Neuronal stem cell (in vitro differentiated cells): ENCODE measurements at regions not wholly inside any gene's neighbourhood (a gene's known extent, or its start where the extent isn't known, plus 50 kb on each side); places are given as distances from the start of the nearest gene placed in this dataset.

Experiments
- DNase-seq: peaks from one replicate; pipeline ENCODE4 v3.0.0-alpha.2; 2013; ENCODE audit warnings: low spot score
- H2AFZ ChIP-seq: one replicate; pipeline ENCODE4 v1.6.1; 2013; ENCODE audit warnings: mild to moderate bottlenecking, low read length, inconsistent platforms
- H2AK5ac ChIP-seq: 2 replicates; pipeline ENCODE4 v1.6.1; 2013; ENCODE audit warnings: low read depth, mild to moderate bottlenecking, inconsistent platforms, low read length, moderate library complexity, mixed read lengths
- H2BK120ac ChIP-seq: 2 replicates; pipeline ENCODE4 v1.6.1; 2013; ENCODE audit warnings: low read depth, mild to moderate bottlenecking, inconsistent platforms, low read length, moderate library complexity, mixed read lengths
- H2BK12ac ChIP-seq: one replicate; pipeline ENCODE4 v1.6.1; 2013; ENCODE audit warnings: low read length, inconsistent platforms
- H2BK15ac ChIP-seq: 2 replicates; pipeline ENCODE4 v1.6.1; 2013; ENCODE audit warnings: mild to moderate bottlenecking, low read length, inconsistent platforms, mixed read lengths
- H2BK5ac ChIP-seq: one replicate; pipeline ENCODE4 v1.6.1; 2013; ENCODE audit warnings: inconsistent platforms, mild to moderate bottlenecking, low read length, moderate library complexity
- H3K14ac ChIP-seq: one replicate; pipeline ENCODE4 v1.6.1; 2013; ENCODE audit warnings: low read length, inconsistent platforms
- H3K18ac ChIP-seq: 2 replicates; pipeline ENCODE4 v1.6.1; 2013; ENCODE audit warnings: low read length, inconsistent platforms
- H3K23ac ChIP-seq: 2 replicates; pipeline ENCODE4 v1.6.1; 2013; ENCODE audit warnings: low read depth, mild to moderate bottlenecking, mixed read lengths, low read length, inconsistent platforms; ENCODE audit not compliant: poor library complexity
- H3K27ac ChIP-seq: replicated peaks from 3 replicates; pipeline ENCODE4 v1.5.1; 2013; ENCODE audit warnings: low read length, inconsistent platforms
- H3K27me3 ChIP-seq, 3 experiments: 2 replicates each; pipeline ENCODE4 v1.6.1; 2013; ENCODE audit warnings: low read length in 3 of 3, mild to moderate bottlenecking in 2 of 3, inconsistent platforms in 1 of 3, low read depth in 1 of 3, mixed read lengths in 1 of 3, moderate library complexity in 1 of 3; ENCODE audit not compliant: control insufficient read depth in 3 of 3, insufficient read depth in 3 of 3
- H3K36me3 ChIP-seq, 2 donors: replicated peaks in 1 of 2; 2 replicates each; pipeline ENCODE4 v1.6.1; 2013; ENCODE audit warnings: low read length in 2 of 2; ENCODE audit not compliant: control insufficient read depth in 2 of 2, insufficient read depth in 2 of 2
- H3K4ac ChIP-seq: 2 replicates; pipeline ENCODE4 v1.6.1; 2013; ENCODE audit warnings: inconsistent platforms, mild to moderate bottlenecking, low read length, moderate library complexity
- H3K4me1 ChIP-seq, 2 donors: 1 replicate in 1 of 2; 2 replicates in 1 of 2; pipeline ENCODE4 v1.6.1; 2013; ENCODE audit warnings: low read length in 2 of 2, low read depth in 1 of 2; ENCODE audit not compliant: control insufficient read depth in 2 of 2, insufficient read depth in 1 of 2
- H3K4me2 ChIP-seq: one replicate; pipeline ENCODE4 v1.6.1; 2013; ENCODE audit warnings: mild to moderate bottlenecking, low read length, inconsistent platforms; ENCODE audit not compliant: insufficient read depth, poor library complexity, severe bottlenecking
- H3K4me3 ChIP-seq, 2 donors: 2 replicates each; pipeline ENCODE4 v1.5.1; 2013; ENCODE audit warnings: low read length in 2 of 2, mild to moderate bottlenecking in 2 of 2, inconsistent platforms in 1 of 2, moderate library complexity in 1 of 2
- H3K79me1 ChIP-seq: one replicate; pipeline ENCODE4 v1.6.1; 2013; ENCODE audit warnings: low read depth, mild to moderate bottlenecking, inconsistent platforms, low read length, moderate library complexity
- H3K9ac ChIP-seq: one replicate; pipeline ENCODE4 v1.6.1; 2013; ENCODE audit warnings: mild to moderate bottlenecking, low read depth, low read length, inconsistent platforms; ENCODE audit not compliant: poor library complexity
- H3K9me3 ChIP-seq, 2 donors: replicated peaks in 1 of 2; 2 replicates each; pipeline versions ENCODE3 to v1.6.1; 2013; ENCODE audit warnings: low read length in 2 of 2, mild to moderate bottlenecking in 2 of 2, inconsistent platforms in 1 of 2, low read depth in 1 of 2, mixed read lengths in 1 of 2, moderate library complexity in 1 of 2; ENCODE audit not compliant: control insufficient read depth in 2 of 2, insufficient read depth in 1 of 2
- H4K8ac ChIP-seq: one replicate; pipeline ENCODE4 v1.6.1; 2013; ENCODE audit warnings: low read depth, mild to moderate bottlenecking, inconsistent platforms, low read length, moderate library complexity
- H4K91ac ChIP-seq: one replicate; pipeline ENCODE4 v1.6.1; 2013; ENCODE audit warnings: low read length, low read depth, mild to moderate bottlenecking, inconsistent platforms; ENCODE audit not compliant: poor library complexity
- WGBS, 2 donors: extraction: QIAGEN DNeasy Blood & Tissue Kit; methylation state at CpG; one replicate each; pipeline ENCODE4 v1.1.7; 2013; ENCODE audit warnings: missing lambda C conversion rate in 2 of 2, mixed read lengths in 1 of 2; ENCODE audit not compliant: insufficient read length in 2 of 2, insufficient replicate concordance in 1 of 2; ENCODE audit errors: extremely low coverage in 2 of 2; 5-methylcytosine and 5-hydroxymethylcytosine counted together

- H3K27me3 ChIP-seq = no peaks in the 10 kb centered on the region
- no peak overlapping the region for H2AFZ ChIP-seq
- no peak overlapping the region for H2BK15ac ChIP-seq
- no peak overlapping the region for H3K9ac ChIP-seq
- no peak overlapping the region for H4K8ac ChIP-seq
- no peaks in the 10 kb centered on the region for H3K36me3 ChIP-seq
- H2BK120ac ChIP-seq = no peak overlapping the region
- H3K4me1 ChIP-seq = no peaks in the 10 kb centered on the region
- H4K91ac ChIP-seq = no peak overlapping the region
- DNase-seq = no peak
- H3K79me1 ChIP-seq = no peaks in the 10 kb centered on the region
- H2AK5ac ChIP-seq = no peak overlapping the region
- H3K14ac ChIP-seq = no peak overlapping the region
- no peak overlapping the region for H3K27ac ChIP-seq
- H3K4ac ChIP-seq = no peak overlapping the region
- no peak overlapping the region for H2BK12ac ChIP-seq
- no peak overlapping the region for H3K18ac ChIP-seq
- H2BK5ac ChIP-seq = no peak overlapping the region
- no peak overlapping the region for H3K23ac ChIP-seq
- H3K4me3 ChIP-seq = no peak overlapping the region
- peaks cover 0 to 6% of the 10 kb centered on the region in 2 donors for H3K9me3 ChIP-seq
- H3K4me2 ChIP-seq = no peak overlapping the region
- no CpG with 5 or more reads among the region's 7 CpGs for WGBS, 2 donors
Observed at GRCh38 chr12:110995016-110995415, 74.6 kb upstream of the MYL2 start.

GRCh38 chr12:110993434-110993833 lies 73.1 kb upstream of the MYL2 start:
- H3K14ac ChIP-seq = no peak overlapping the region
- H4K8ac ChIP-seq = no peak overlapping the region
- H3K36me3 ChIP-seq = no peaks in the 10 kb centered on the region
- H3K4me2 ChIP-seq = no peak overlapping the region
- no peaks in the 10 kb centered on the region for H3K79me1 ChIP-seq
- H3K18ac ChIP-seq = no peak overlapping the region
- no peak for DNase-seq
- H3K4ac ChIP-seq = no peak overlapping the region
- no peak overlapping the region for H3K27ac ChIP-seq
- H3K4me1 ChIP-seq = no peaks in the 10 kb centered on the region
- no peak overlapping the region for H3K9ac ChIP-seq
- H2AK5ac ChIP-seq = no peak overlapping the region
- H4K91ac ChIP-seq = no peak overlapping the region
- H3K23ac ChIP-seq = no peak overlapping the region
- WGBS, 2 donors = no CpG with 5 or more reads among the region's 3 CpGs
- no peak overlapping the region for H2AFZ ChIP-seq
- H2BK5ac ChIP-seq = no peak overlapping the region
- no peak overlapping the region for H2BK12ac ChIP-seq
- no peak overlapping the region for H2BK15ac ChIP-seq
- no peak overlapping the region for H2BK120ac ChIP-seq
- peaks cover 0 to 3% of the 10 kb centered on the region in 2 donors for H3K9me3 ChIP-seq
- H3K4me3 ChIP-seq = no peak overlapping the region
- H3K27me3 ChIP-seq = no peaks in the 10 kb centered on the region

GRCh38 chr12:110992909-110993308 lies 72.5 kb upstream of the MYL2 start:
- Histone ChIP-seq H3K79me1 (no peaks in the 10 kb centered on the region), H3K23ac (no peak overlapping the region), H3K4me2 (no peak overlapping the region), H2AK5ac (no peak overlapping the region), H3K4ac (no peak overlapping the region), H3K36me3 (no peaks in the 10 kb centered on the region), H2BK15ac (no peak overlapping the region), H4K8ac (no peak overlapping the region), H3K9me3 (peaks cover 0 to 3% of the 10 kb centered on the region in 2 donors), H2BK5ac (no peak overlapping the region), H3K14ac (no peak overlapping the region), H2AFZ (no peak overlapping the region), H2BK120ac (no peak overlapping the region), H3K9ac (no peak overlapping the region), H3K4me1 (no peaks in the 10 kb centered on the region), H3K18ac (no peak overlapping the region), H3K27me3 (no peaks in the 10 kb centered on the region), H4K91ac (no peak overlapping the region), H3K4me3 (no peak overlapping the region), H3K27ac (no peak overlapping the region), H2BK12ac (no peak overlapping the region)
- DNase-seq = no peak
- WGBS, 2 donors = no CpG with 5 or more reads among the region's 4 CpGs

GRCh38 chr12:110983811-110984210 lies 63.4 kb upstream of the MYL2 start:
- no peak overlapping the region for H3K23ac ChIP-seq
- no peak overlapping the region for H3K4me3 ChIP-seq
- H2AK5ac ChIP-seq = no peak overlapping the region
- no peak overlapping the region for H2BK120ac ChIP-seq
- no peak overlapping the region for H2AFZ ChIP-seq
- no peaks in the 10 kb centered on the region for H3K36me3 ChIP-seq
- H3K9ac ChIP-seq = no peak overlapping the region
- no CpG with 5 or more reads among the region's 7 CpGs for WGBS, 2 donors
- H4K91ac ChIP-seq = no peak overlapping the region
- no peak overlapping the region for H3K18ac ChIP-seq
- no peak overlapping the region for H2BK5ac ChIP-seq
- no peak overlapping the region for H2BK15ac ChIP-seq
- no peaks in the 10 kb centered on the region for H3K9me3 ChIP-seq
- no peaks in the 10 kb centered on the region for H3K4me1 ChIP-seq
- H3K4ac ChIP-seq = no peak overlapping the region
- H2BK12ac ChIP-seq = no peak overlapping the region
- no peak overlapping the region for H3K27ac ChIP-seq
- DNase-seq = no peak
- no peaks in the 10 kb centered on the region for H3K79me1 ChIP-seq
- no peaks in the 10 kb centered on the region for H3K27me3 ChIP-seq
- H3K14ac ChIP-seq = no peak overlapping the region
- no peak overlapping the region for H4K8ac ChIP-seq
- no peak overlapping the region for H3K4me2 ChIP-seq
